Cardiac septum (tissue), 1 donor: ENCODE measurements at regions not wholly inside any gene's neighbourhood (a gene's known extent, or its start where the extent isn't known, plus 50 kb on each side); places are given as distances from the start of the nearest gene placed in this dataset.

ENCODE experiments used
- DNase-seq: peaks from one replicate; pipeline ENCODE4 v3.0.0-alpha.2; 2020; ENCODE audit warnings: low spot score
- intact Hi-C: fragments of 100-400 bp; cut with DNase I; formaldehyde crosslinking; loops from one replicate; pipeline ENCODE4 v1.14.0; 2022
- donor health status: DM: no; HTN: no; CAD: no.

DNA sequence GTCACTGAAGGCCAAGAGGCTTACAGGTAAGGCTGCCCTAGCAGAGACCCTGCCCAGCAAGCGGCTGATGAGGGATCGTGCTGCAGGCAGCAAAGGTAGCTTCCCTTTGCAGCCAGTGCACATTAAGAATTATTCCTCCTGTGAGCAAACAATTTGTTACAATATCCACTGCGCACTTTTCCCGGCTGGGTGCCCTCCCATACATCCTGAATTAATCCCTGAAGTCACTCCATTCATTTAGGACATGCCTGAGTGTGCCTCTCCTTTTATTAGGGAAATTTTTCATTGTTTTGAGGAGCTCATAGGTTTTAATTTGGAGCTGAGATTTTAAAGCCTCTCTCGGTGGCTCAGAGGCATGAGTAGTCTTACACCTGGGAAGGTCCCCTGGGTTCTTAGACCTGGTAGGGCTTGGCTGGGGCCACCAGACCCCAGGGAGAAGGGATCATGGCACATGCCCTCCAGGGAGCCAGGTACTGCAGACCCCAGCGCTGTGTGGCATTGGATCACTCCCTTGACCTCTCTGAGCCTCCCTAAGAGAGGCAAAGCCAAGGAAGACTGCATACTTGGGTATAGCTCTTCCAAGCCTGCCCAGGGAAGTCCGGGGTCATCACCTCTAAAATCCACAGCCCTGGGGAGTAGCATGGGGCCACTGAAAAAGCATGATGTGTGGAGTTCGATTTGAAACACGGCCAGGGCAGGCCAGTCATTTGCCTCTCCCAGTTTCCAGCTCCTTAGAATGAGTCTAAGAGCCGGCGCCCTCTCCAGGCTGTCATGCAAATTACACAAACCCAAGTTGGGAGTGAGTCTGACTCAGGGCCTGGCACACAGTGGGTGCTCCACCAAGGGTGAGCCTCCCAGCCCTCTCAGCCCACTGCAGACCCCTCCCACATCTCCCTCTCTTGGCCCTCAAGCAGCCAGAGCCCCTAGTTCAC is 151.9 kb upstream of the LINGO1 start:
- intact Hi-C loops = no loop called here
- DNase-seq = no peak

- DNase-seq = no peak
- intact Hi-C loops = no loop called here
Observed at GRCh38 chr15:77783636-77784035, 150.9 kb upstream of the LINGO1 start.

DNA sequence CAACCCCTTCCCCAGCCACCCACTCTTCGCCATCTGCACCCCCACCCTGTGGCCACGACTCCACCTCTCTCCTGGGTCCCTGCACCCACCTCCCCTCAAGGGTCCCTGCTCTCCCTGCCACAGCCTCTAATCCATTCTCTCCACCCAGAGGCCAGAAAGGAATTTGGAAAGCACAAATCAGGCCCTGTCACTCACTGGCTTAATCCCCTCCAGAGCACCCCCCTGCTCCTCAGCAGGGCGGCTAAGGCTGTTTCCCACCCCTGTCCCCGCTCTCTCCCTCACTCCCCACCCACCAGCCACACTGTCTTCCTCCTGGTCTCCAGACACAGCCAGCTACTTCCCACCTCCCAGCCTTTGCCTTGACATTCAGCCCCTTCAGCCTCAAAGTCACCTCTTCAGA is 150.0 kb upstream of the LINGO1 start:
- DNase-seq = no peak
- intact Hi-C loops = no loop called here

DNA sequence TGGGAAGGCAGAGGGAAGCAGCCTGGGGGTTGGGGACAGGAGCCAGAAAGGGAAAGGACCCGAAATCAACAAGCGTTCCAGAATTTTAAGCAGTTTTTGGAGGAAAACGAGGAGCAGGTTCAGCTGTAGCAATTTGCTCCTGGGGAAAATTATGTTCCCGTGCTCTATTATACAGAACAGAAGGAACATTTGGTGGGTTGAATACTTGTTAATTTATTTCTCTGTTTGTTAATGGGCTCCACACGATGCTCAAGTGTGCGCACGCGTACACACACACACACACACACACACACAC is 149.2 kb upstream of the LINGO1 start:
- DNase-seq = no peak

DNA sequence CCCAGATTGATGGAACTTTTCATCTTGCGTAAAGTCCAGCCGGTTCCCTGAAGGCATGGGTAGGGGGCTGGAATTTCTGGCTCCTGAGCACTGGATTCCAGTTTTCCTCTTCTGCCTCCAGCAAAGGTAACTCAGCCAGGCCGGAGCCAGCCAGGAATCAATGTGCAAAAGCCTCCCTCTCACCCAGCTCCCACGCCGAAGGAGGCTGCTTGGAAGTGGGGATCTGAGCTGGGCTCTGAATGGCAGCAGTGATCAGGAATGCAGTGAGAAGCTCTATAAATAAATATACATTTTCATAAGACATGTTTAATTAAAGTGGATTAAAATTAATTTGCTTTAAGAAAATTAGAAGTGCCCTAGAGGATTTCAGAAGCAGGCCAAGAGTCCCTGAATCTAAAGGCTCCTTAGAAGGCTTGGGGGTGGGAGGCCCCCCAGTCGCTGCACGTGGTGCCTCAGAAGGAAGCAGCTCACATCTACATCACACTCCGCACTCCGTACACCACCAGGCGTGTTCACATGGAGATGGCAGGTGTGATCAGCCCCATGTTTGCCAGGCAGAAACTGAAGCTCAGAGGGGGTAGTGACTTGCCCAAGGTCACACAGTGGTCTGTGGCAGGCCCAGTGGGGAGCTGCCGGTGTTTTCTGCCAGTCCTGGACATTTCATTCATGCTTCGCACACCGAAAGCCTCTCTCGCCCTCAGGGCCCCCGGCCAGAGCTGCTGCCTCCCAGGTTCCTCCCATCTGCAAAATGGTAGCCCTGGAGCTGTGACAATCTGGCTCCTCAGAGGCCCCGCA is 148.6 kb upstream of the LINGO1 start:
- DNase-seq = no peak
- intact Hi-C loops = no loop called here

More for the DNA sequence above, 149.2 kb upstream of the LINGO1 start:
- intact Hi-C loops = no loop called here

GRCh38 chr15:77778802-77779201 is 146.1 kb upstream of the LINGO1 start:
- intact Hi-C loops = no loop called here
- no peak for DNase-seq

GRCh38 chr15:77775837-77776236 is 143.1 kb upstream of the LINGO1 start:
- intact Hi-C loops = no loop called here
- DNase-seq = no peak

- intact Hi-C loops = no loop called here
- DNase-seq = no peak
Observed at GRCh38 chr15:77775373-77775772, 142.7 kb upstream of the LINGO1 start.

- intact Hi-C loops = no loop called here
Observed at GRCh38 chr15:77774350-77774749, 141.6 kb upstream of the LINGO1 start.

DNA sequence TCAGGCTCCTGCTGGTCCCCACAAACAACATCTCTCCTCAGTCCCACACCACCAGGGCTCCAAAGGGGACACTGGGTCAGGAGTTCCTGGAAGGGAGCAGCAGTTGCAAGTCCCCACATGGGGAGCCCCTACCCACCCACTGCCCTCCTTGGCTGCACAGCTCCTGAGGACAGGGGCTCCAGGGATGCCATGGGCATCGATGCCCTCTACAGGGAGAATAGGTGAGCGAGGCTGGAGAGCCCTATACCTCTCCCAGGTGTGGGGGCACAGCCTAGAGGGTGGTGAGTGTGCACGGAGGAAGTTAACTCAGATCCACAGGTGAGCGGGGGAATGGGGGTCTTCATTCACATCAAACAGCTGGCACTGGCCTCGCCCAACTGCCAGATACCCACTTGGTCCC is 141.2 kb upstream of the LINGO1 start:
- intact Hi-C loops = no loop called here

More at GRCh38 chr15:77774350-77774749, 141.6 kb upstream of the LINGO1 start:
- no peak for DNase-seq

GRCh38 chr15:77772641-77773402 is 140.1 kb upstream of the LINGO1 start:
- intact Hi-C loops = no loop called here
- DNase-seq = no peak

More for the DNA sequence above, 141.2 kb upstream of the LINGO1 start:
- DNase-seq = no peak

DNA sequence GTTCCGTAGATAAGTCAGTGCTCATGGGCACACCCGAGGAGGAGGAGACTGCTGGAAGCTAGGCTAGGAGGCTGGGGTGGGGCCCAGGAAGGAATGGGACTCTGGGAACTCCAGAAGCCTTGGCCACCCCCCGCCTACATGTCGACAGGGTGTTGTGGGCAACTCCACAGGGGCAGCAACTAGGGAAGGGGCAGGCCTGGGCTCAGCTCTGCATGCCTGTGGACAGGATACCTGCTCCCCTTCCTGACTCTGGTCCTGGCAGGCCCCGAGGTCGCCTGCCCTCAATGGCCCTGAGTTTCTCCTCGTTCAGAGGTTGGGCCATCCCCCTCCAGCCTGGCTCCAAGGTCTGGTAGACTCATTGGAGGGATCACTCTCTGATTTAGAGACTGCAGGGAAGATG is 138.9 kb upstream of the LINGO1 start:
- intact Hi-C loops = no loop called here
- DNase-seq = no peak

GRCh38 chr15:77769700-77770099 is 137.0 kb upstream of the LINGO1 start:
- no peak for DNase-seq
- intact Hi-C loops = no loop called here

GRCh38 chr15:77768521-77769078 is 135.9 kb upstream of the LINGO1 start:
- DNase-seq = no peak
- intact Hi-C loops = no loop called here

- intact Hi-C loops = no loop called here
Observed at GRCh38 chr15:77768107-77768506, 135.4 kb upstream of the LINGO1 start.

GRCh38 chr15:77764095-77764494 is 131.4 kb upstream of the LINGO1 start:
- intact Hi-C loops = no loop called here

More at GRCh38 chr15:77768107-77768506, 135.4 kb upstream of the LINGO1 start:
- DNase-seq = no peak

GRCh38 chr15:77762747-77763355 is 130.1 kb upstream of the LINGO1 start:
- no peak for DNase-seq
- intact Hi-C loops = no loop called here

More at GRCh38 chr15:77764095-77764494, 131.4 kb upstream of the LINGO1 start:
- DNase-seq = no peak

- intact Hi-C loops = no loop called here
- DNase-seq = no peak
Observed at GRCh38 chr15:77759896-77760592, 127.3 kb upstream of the LINGO1 start.

DNA sequence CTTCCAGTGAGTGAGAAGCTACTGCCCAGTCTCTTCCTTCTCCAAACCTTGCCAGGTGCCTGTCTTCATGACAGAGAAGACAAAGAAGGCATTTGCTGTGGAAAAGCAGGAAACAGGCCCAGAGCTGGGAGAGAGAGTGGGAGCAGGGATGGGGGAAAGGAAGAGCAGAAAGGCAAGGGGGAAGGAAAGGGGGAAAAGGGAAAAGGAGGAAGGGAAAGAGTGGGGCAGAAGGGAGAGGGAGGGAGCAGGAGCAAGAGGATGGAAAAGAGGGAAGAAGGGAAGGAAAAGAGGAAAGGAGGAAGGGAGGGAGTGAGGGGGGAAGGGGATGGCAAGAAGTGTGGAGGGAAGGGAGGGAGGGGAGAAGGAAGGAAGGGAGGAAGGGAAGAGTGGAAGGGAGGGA is 121.2 kb upstream of the LINGO1 start:
- intact Hi-C loops = no loop called here
- no peak for DNase-seq
